ENCODE measurements at regions not wholly inside any gene's neighbourhood (a gene's known extent, or its start where the extent isn't known, plus 50 kb on each side); places are given as distances from the start of the nearest gene placed in this dataset.
"Not testable (repeated sequence)": the region's sequence is repeated elsewhere in the genome, so short reads cannot be mapped to it uniquely, and the experiment has no call there.

DNA sequence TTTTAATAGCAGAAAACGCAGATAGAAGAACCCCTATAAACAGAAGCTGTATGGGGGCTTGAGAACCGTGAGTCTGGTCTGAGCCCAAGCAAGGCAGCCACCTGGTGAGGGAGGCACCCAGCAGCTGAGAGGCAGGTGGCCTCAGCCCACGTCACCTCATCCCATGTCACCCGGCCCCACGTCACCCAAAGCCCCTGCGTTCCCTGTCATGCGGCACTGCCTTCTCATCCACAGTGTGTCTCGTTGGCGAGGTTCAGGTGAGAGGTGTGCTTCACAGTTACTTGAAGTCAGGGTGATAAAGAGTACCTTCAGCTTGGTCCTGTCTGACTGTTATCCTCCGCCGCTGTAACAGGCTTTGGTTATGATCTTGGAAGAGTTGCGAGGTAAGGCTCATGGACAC, 80.6 kb upstream of the IRX4 start:
- DNase-seq: no peak

DNA sequence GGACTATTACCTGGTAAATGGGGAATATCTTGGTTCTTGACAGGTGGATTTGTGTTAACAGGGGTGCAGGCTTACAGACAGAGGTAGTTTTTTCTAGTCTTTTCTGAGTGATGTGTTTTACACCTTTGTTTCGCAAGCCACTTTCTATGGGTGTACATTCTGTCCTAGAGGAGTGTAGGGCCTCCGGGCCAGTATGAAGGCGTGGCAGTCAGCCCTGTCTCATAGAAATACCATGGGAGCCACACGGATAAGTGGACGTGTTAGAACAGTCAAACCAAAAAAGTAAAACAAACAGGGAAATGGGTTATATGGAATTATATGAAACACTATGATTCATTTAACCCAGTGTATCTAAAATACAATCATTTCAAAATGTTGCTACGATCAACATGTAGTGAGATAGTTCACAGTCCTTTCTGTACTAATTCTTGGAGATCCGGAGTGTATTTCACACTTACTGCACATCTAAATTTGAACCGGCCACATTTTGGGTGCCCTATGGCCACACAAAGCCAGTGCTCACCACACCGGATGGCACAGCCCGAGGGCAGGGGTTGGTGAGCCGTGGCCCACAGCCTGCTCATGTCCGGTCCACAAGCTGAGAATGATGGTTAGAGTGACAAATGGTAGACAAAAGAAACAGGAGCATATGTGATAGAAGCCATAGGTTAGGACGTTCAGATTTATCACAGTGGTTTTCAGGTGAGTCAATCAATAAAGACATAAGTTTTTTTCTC, 80.1 kb upstream of the IRX4 start:
- DNase-seq: no peak

DNA sequence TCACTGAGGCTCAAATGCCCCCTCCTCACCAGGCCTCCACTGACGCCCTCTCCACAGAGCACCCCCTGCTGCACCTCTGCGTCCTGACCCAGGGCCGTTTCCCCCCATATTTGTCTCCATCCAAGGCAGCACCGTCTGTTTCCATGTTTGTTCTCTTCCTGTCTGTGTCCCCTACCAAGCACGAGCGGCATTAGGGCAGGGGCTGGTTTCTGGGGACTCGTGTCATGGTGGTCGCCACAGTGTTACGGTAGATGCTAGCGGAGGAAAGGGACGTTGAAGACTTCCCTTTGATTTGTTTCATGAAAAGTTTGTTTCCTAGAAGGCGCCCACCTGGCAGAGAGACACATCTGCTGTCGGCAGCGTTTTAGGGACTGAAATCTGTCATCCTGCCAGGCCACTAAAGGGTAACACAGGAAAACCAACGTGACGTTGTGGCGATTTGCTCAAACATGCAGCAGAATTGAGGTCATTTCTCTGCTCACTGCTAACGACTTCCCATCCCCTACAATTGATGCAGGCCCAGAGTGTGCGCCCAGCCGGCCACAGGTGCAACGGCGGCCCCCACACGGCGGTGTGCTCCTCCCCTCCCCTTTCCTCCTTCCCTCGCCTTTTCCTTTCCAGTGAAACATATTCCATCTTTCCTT, 79.3 kb upstream of the IRX4 start:
- no peak for DNase-seq

DNA sequence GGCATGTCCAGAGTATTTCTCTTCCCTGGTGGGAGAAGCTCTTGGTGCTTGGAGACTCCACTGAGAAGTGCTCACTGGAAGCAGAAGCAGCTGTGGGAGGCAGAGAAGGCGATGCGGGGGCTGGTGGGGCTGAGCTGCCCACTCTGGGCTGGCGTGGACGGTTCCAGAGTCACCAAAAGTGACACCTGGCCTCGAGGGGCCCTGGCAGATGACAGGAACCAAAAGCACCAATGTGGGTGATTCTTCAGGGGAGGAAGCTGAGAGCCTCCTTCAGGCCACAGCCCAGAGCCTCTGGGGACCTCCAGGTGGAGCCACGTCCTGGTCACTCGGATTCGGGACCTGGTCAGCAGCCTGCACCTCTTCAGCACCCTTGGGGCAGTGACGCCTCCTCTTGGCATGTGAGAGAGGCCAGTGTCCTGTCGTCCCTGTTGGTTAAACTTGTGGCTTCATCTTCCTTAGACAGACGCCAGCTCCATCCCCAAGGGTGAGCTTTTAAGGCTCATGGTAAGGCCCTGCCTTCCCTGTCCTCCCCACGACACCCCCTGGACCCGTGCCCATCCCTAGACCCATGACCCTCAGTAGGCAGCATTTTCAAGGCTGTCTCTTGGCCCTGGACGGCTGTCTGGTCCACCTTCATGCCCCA, 78.7 kb upstream of the IRX4 start:
- no peak for DNase-seq

DNA sequence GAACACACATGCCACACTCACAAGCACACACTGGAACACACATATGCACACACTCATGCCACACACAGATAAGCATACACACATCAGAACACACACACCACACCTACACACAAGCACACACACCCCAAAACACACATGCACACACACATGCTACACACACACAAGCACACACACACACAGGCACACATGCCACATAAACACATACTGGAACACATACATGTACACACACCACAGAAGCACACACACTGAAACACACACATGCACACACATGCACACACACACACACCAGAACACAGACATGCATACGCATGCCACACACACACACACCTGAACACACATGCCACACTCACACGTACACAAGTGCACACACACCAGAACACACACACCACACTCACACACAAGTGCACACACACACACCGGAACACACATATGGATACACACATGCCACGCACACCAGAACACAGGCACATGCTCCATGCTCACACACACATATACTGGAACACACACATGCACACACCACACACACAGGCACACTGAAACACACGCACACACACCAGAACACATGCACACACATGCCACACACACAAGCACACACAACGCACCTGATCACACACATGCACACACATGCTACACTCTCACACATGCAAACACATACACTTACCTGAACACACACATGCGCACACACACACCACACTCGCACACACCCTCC, 78.0 kb upstream of the IRX4 start:
- no peak for DNase-seq

DNA sequence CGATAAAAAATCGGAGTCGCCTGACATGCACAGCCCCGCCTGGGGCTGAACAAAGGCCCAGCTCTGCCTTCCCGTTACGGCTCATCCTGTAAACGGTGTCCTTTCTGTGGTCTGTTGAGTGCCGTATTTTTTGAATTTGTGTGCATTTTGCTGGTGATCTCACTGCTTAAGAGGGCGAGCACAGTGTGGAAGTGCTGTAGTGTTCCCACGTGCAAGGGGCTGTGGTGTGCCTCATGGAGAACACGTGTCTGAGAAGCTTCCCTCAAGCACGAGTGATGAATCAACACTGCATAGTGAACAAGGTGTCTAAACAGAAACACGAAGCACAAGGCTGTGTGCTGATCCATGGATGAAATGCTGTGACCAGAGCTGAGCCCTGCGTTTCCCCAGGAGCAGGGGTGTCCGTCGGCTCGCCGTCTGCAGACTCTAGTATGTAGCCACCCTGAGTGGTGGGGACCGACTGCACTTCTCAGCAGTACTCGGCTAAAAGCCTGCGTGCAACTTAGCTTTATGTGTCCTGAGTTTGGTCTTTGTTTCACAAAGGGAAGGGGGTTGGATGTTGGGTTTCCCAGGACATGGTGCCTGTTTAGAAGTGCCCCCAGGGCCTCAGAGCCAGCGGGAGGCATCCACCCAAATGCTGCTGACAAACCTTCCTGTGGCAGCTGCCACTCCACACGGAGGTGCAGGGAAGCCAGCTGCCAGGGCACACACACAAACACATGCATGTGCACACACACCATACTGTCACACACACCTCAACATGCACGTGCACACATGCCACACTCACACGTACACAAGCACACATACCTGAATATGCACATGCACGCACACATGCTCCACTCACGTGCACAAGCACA, 77.2 kb upstream of the IRX4 start:
- DNase-seq: no peak

DNA sequence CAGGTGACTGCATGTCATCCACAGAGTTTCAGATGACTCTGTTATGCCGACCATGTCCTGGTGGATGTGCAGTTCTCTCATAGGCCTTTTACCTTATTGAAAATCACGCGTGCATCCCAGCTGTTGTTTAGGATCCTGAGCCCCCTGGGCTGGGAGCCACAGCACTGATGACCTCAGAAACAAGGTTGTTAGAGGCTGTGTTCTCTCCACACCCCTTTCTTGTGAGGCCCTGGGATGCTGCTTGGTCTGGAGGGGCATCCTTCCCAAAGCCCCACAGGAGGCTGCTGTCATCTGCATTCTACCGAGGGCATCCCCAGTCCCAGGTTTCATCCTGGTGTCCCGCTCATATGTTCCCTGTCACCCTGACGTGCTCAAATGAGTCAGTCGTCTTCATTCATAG, 76.5 kb upstream of the IRX4 start:
- DNase-seq: no peak

DNA sequence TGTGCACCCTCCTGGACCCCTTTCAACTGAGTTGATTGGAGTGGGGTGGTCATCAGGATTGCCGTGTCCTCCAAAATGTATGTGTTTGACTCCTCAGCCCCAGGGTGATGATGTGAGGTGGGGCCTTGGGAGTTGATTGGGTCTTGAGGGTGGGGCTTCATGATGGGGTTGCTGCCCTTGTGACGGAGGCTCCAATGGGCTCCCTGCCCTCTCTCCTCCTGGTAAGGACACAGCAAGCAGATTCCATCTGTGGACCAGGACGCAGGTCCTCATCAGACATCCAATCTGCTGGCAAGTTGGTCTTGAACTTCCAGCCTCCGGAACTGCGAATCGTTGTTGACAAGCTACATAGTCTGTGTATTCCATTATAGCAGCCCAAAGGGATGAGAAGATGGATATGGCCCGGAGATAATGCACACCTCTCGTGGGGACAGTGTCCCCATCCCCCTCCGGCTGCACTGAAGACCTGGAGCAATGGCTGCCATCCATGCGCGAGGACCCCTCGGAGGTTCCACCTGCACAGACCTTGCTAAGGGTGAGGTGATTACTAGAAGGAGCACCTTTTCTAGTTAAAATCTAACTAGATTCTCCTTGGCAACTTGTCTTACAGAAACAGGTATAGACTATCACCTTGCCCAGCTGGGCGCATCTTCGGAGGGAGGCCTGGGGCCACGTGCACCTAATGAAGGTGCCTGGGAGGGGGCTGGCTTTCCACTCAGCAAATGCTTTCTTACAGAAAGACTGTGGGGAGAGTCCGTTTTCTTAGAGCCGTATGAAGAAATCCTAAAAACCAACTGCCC, 75.7 kb upstream of the IRX4 start:
- no peak for DNase-seq

DNA sequence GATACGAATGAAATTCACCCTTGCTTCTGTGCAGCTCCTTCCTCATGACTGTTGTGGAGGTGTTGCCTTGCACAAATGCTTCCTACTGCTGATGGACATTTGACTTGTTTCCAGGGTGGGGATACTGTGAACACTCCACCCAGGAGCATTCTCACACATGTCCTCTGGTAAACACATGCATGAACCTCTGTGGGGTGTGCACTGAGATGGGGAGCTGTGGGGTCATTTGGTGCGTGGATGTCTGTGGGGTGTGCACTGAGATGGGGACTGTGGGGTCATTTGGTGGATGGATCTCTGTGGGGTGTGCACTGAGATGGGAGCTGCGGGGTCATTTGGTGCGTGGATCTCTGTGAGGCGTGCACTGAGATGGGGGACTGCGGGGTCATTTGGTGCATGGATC, 72.9 kb upstream of the IRX4 start:
- DNase-seq: no peak

DNA sequence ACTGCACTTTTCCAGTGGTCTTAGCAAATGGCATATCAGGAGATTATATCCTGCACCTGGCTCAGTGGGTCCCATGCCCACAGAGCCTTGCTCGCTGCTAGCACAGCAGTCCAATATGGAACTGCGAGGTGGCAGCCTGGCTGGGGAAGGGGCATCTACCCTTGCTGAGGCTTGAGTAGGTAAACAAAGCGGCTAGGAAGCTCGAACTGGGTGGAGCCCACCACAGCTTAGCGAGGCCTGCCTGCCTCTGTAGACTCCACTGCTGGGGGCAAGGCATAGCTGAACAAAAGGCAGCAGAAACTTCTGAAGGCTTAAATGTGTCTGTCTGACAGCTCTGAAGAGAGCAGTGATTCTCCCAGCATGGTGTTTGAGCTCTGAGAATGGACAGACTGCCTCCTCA, 71.0 kb upstream of the IRX4 start:
- not testable (repeated sequence) for DNase-seq

DNA sequence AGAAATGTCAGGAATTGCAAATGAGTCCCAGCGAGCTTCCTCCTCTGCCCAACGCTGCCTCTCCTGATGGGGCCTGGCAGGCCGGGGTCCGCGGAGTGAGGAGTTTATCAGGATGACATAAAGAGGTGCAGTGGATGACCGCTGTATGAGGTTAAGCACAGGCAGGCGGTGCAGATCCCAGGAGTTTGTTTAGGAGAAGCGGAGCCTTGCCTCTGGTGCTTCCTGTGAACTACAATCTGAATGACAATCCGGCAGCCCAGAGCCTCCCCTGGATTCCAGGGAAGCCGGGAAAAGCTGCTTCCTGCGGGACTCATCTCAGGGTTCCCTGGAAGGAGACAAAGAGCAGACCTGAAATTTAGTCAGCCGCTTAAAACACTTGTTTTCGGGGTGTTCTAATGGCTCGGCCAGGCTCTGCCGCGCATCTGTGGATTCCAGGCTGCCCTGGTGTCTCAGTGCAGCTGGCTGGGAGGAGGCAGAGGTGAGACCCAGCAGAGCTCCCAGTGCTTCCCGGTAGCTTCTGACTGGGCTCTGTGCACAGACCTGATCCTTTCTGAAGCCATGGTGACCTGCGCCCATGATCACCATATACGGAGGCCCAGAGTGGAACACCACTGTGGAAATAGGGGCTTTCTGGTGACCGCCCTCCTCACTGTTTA, 69.8 kb upstream of the IRX4 start:
- no peak for DNase-seq

DNA sequence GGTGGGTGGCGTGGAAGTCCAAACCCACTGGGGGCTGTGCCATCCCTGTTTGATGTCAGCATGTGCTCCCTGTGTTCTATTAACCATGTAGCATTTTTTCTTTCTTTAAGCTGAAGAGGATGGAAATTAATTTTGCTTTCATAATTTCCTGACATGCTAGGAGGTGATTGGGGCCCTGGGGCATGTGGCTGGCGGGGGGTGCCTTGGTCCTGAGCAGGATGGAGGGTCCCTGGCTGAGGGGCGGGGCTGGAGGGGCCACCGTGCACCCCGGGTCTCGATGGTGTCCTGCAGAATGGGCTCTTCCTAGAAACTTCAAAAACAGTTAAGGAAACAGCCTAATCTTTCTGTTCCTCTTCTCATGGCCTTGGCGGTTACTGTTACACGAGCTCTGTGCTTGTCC, 69.3 kb upstream of the IRX4 start:
- DNase-seq: no peak

DNA sequence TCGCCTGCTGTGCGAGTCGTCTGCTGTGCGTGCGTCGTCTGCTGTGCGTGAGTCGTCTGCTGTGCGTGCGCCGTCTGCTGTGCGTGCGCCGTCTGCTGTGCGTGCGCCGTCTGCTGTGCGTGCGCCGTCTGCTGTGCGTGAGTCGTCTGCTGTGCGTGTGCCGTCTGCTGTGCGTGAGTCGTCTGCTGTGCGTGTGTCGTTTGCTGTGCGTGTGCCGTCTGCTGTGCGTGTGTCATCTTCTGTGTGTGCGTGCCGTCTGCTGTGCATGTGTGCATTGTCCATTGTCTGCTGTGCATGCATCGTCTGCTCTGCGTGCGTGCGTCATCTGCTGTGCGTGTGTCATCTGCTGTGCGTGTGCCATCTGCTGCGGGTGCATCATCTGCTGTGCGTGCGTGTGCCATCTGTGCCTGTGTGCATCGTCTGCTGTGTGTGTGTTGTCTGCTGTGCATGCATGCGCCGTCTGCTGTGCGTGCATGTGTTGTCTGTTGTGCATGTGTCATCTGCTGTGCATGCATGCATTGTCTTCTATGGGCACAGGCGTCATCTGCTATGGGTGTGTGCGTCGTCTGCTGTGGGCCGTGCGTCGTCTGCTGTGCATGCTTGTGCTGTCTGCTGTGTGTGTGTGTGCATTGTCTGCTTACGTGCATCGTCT, 68.6 kb upstream of the IRX4 start:
- no peak for DNase-seq

DNA sequence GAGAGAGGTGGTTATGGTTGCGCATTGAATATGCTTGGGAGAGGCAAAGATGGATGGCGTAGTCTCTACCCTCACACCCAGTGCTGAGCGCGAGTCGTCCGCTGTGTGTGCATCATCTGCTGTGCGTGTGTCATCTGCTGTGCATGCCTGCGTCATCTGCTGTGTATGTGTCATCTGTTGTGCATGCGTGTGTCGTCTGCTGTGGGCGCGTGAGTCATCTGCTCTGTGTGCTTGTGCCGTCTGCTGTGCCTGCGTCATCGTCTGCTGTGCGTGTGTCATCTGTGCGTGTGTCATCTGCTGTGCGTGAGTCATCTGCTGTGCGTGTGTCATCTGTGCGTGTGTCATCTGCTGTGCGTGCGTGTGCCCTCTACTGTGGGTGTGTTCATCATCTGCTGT, 68.0 kb upstream of the IRX4 start:
- DNase-seq: no peak

DNA sequence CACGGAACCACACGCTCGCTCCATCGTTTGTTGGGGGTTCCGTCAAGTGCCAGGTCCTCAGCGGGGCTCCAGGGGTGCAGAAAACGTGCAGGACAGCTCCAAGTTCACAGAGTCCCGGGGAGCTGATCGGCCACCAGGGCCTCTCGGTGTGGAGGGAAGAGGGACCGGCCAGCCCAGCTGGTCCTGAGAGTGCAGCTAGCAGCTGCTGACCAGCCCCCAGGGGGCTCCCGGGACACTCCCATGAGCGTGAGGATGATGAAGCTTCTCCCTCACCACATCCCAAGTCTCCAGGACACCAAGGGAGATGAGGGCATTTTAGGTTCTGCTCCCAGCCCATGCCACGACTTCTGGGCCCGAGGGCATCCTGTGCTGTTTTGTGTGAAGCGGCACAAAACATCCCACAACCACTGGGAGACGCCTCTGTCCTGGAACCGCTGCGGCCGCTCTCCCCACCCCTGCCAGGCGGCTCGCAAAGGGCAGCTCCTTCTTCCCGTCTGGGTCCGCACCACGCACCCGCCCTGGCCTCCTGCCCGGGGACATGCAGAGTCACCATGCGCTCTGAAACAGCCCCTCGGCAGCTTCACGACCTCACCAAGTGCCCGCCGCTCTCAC, 67.5 kb upstream of the IRX4 start:
- DNase-seq: no peak

DNA sequence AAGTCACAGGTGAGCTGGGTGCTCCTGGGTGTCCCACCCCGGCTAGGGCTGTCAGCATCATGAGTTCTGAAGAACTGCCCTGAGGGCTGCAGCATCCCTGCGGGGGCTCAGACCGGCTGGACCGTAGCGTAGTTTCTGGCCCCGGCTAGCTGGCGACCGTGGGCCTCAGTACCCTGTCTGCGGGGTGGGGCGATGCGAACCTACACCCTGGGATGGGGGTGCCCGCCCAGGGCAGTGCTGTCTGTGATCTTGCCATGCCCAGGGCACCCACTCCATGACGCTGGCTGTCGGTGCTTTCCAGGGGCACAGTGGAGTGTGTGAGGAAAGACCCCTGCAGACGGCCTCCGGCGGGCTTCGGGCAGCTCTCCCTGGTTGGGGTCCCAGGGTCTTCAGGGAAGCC, 66.5 kb upstream of the IRX4 start:
- no peak for DNase-seq

DNA sequence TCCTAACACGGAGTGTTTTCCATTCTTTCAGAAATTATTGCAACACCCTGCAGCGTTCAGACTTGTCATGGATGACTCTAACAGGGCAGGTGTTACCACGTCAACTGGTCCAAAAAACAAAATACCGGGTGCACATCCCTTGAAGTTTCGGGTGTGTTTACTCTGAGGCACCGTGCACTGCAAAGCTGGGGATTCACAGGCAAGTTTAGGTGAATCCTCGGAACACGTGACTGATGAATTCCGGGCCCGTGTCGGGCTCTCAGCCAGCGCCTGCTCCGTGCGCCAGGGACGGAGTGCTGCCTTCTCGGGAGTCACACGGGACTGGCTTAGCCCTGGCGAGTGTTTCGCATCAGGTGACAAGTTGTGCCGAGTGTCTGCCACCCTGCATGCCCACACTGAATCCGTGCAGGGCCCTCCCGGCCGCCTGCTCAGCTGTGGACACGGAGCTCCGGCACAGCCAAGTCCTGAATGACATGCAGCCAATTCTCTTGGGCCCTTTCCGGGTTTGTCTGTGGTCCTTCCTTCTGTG, 66.0 kb upstream of the IRX4 start:
- no peak for DNase-seq

DNA sequence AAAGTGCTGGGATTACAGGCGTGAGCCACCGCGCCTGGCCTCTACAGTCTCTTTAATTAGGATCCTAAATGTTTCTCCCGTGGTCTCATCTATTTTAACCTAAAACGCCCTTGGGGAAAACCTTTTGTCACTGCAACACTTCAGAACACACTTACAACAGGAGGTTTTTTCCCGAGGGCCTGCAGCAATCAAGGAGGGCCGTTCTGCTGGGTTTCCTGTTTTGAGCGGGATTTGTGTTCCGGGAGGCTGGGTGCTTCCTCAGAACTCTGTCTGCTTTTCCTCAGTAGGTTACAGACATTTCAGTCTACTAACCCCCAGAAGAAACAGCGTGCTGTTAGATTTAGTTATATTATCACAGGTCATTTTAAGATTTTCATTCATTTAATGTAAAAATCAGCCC, 65.4 kb upstream of the IRX4 start:
- peak in 1 of 3 experiments; percentile 9 for DNase-seq

DNA sequence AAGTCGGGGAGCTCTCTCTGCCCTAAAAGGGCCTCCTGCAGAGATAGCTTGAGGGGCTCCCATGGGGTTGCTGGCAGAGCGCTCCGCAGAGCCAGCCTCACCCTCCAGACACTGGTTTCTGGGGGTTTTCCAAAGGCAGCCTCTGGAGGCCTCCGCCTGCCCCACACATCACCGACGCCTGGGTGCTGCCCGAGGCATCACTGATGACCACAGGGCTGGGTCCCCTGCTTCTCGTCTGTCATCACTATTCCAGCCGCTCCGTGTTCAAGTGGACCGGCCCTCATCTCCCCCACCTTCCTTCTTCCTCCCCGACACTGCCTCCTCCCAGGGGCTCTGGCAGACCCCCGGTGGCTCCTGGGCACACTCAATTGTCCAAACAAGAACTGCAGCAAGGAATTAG, 64.1 kb upstream of the IRX4 start:
- DNase-seq: no peak

DNA sequence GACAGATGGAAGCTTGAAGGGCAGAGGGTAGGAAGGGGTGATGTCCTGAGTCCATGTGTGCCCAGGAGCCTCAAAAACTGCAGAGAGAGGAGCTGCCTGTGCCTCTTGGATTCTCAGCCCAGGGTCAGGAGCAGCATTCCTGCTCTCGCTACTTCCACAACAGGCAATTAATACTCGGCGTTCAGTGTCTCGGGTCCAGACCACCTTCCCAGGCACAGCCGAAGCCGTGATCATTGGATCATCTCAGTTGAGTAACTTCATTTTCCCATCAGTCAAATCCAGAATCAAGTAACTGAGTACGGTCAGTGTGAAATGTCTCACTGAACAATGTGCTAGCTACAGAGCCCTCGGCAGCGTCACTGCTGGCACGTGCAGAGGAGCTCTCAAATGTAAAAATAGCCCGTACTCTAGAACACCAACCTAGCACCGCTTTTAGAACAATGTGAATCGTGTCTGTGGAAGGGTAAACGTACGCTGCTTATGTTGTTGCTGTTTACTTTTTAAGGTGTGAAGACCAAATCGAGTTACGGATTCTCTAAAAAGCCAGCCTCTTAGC, 63.5 kb upstream of the IRX4 start:
- DNase-seq: no peak

Measured in NCI-H1417 (cell line).